IMR-90 (cell line): ENCODE measurements at regions not wholly inside any gene's neighbourhood (a gene's known extent, or its start where the extent isn't known, plus 50 kb on each side); places are given as distances from the start of the nearest gene placed in this dataset.

ENCODE experiments used
- ATAC-seq: fragments of 200-7000 bp; cut with Tn5 transposase; 2 replicates; pipeline ENCODE4 v1.9.1; 2020; ENCODE audit warnings: low read depth, mild to moderate bottlenecking, moderate library complexity
- BruUV-seq: library from RNA; stranded (reverse); fragments of 400-500 nt; replicated peaks from 2 replicates; lab custom pipeline; 2021; lab: Mats Ljungman, UMichigan
- CTCF ChIA-PET: fragments of 300-600 bp; formaldehyde crosslinking; extraction: SDS; loops from one replicate; lab custom pipeline; 2021; ENCODE audit warnings: antibody characterized with exemption; lab: Yijun Ruan, JAX
- POLR2A ChIA-PET: fragments of 300-600 bp; sonication (Branson Sonifier 250); formaldehyde crosslinking; loops from one replicate; lab custom pipeline; 2022; ENCODE audit warnings: antibody characterized with exemption; ENCODE audit not compliant: unreplicated experiment; lab: Charles Lee
- DNase-seq: peaks from one replicate; pipeline ENCODE4 v3.0.0; 2013
- H2AFZ ChIP-seq: replicated peaks from 2 replicates; pipeline ENCODE3; 2013; ENCODE audit warnings: low read length, mild to moderate bottlenecking; ENCODE audit not compliant: poor library complexity
- H2AK5ac ChIP-seq: 2 replicates; pipeline ENCODE4 v1.6.1; 2013; ENCODE audit warnings: low read depth, low read length, inconsistent platforms
- H2AK9ac ChIP-seq: replicated peaks from 2 replicates; pipeline ENCODE3; 2013; ENCODE audit warnings: mild to moderate bottlenecking, low read depth, low read length, moderate library complexity; ENCODE audit not compliant: poor library complexity
- H2BK120ac ChIP-seq: 2 replicates; pipeline ENCODE4 v1.6.1; 2013; ENCODE audit warnings: low read depth, low read length, inconsistent platforms
- H2BK15ac ChIP-seq: 3 replicates; pipeline ENCODE4 v1.6.1; 2013; ENCODE audit warnings: low read depth, low read length, inconsistent platforms
- H2BK20ac ChIP-seq: 2 replicates; pipeline ENCODE4 v1.6.1; 2013; ENCODE audit warnings: low read depth, mild to moderate bottlenecking, inconsistent platforms, low read length, moderate library complexity
- H2BK5ac ChIP-seq: 2 replicates; pipeline ENCODE4 v1.6.1; 2013; ENCODE audit warnings: mild to moderate bottlenecking, low read depth, low read length, inconsistent platforms; ENCODE audit not compliant: poor library complexity, severe bottlenecking
- H3K14ac ChIP-seq: replicated peaks from 2 replicates; pipeline ENCODE4 v1.6.1; 2013; ENCODE audit warnings: low read depth, low read length, inconsistent platforms
- H3K18ac ChIP-seq: 2 replicates; pipeline ENCODE4 v1.6.1; 2013; ENCODE audit warnings: low read depth, low read length, control low read depth
- H3K23ac ChIP-seq: 2 replicates; pipeline ENCODE4 v1.6.1; 2013; ENCODE audit warnings: low read depth, low read length, inconsistent platforms
- H3K27ac ChIP-seq: 2 replicates; pipeline ENCODE4 v1.5.1; 2013; ENCODE audit warnings: mild to moderate bottlenecking, control low read depth, low read length; ENCODE audit not compliant: insufficient read depth
- H3K27me3 ChIP-seq: 2 replicates; pipeline ENCODE4 v1.6.1; 2013; ENCODE audit warnings: low read length; ENCODE audit not compliant: control insufficient read depth, insufficient read depth
- H3K36me3 ChIP-seq: 2 replicates; pipeline ENCODE4 v1.6.1; 2013; ENCODE audit warnings: low read length, mixed read lengths; ENCODE audit not compliant: control insufficient read depth, insufficient read depth
- H3K4ac ChIP-seq: 2 replicates; pipeline ENCODE4 v1.6.1; 2013; ENCODE audit warnings: low read depth, low read length, inconsistent platforms
- H3K4me1 ChIP-seq: 2 replicates; pipeline ENCODE4 v1.6.1; 2013; ENCODE audit warnings: low read length, mixed read lengths; ENCODE audit not compliant: control insufficient read depth, insufficient read depth
- H3K4me2 ChIP-seq: 2 replicates; pipeline ENCODE4 v1.6.1; 2013; ENCODE audit warnings: low read depth, mild to moderate bottlenecking, control low read depth, low read length, moderate library complexity
- H3K4me3 ChIP-seq: 2 replicates; pipeline ENCODE4 v1.5.1; 2013; ENCODE audit warnings: low read depth, mild to moderate bottlenecking, control low read depth, low read length, moderate library complexity; ENCODE audit not compliant: insufficient read depth
- H3K56ac ChIP-seq: 2 replicates; pipeline ENCODE4 v1.6.1; 2013; ENCODE audit warnings: low read length, inconsistent platforms; ENCODE audit not compliant: insufficient read depth; ENCODE audit errors: extremely low read depth
- H3K79me1 ChIP-seq, 2 experiments: 2 replicates each; pipeline ENCODE4 v1.6.1; 2013; ENCODE audit warnings: low read length in 2 of 2, inconsistent platforms in 1 of 2, low read depth in 1 of 2
- H3K9ac ChIP-seq: 2 replicates; pipeline ENCODE4 v1.6.1; 2013; ENCODE audit warnings: low read depth, low read length, control low read depth
- H3K9me1 ChIP-seq: 2 replicates; pipeline ENCODE4 v1.6.1; 2013; ENCODE audit warnings: low read length, inconsistent platforms; ENCODE audit not compliant: insufficient read depth
- H3K9me3 ChIP-seq: 2 replicates; pipeline ENCODE4 v1.6.1; 2013; ENCODE audit warnings: low read length; ENCODE audit not compliant: control insufficient read depth, insufficient read depth
- H4K20me1 ChIP-seq: 2 replicates; pipeline ENCODE4 v1.6.1; 2013; ENCODE audit warnings: low read length, inconsistent platforms; ENCODE audit not compliant: insufficient read depth
- H4K5ac ChIP-seq: 2 replicates; pipeline ENCODE4 v1.6.1; 2013; ENCODE audit warnings: mild to moderate bottlenecking, low read depth, low read length, control low read depth
- H4K8ac ChIP-seq, 2 experiments: 2 replicates each; pipeline ENCODE4 v1.6.1; 2013; ENCODE audit warnings: low read depth in 2 of 2, low read length in 2 of 2, control low read depth in 1 of 2, inconsistent platforms in 1 of 2
- H4K91ac ChIP-seq: 2 replicates; pipeline ENCODE4 v1.6.1; 2013; ENCODE audit warnings: low read depth, low read length, inconsistent platforms; ENCODE audit not compliant: insufficient read depth
- BHLHE40 ChIP-seq: fragments of 150-350 bp; IDR thresholded peaks from 2 replicates; pipeline ENCODE4 v1.6.1; 2016; ENCODE audit warnings: mild to moderate bottlenecking, low read depth, low read length
- CEBPB ChIP-seq: IDR thresholded peaks from 2 replicates; pipeline ENCODE4 v1.6.1; 2012; ENCODE audit warnings: low read depth, low read length, improper control_type of control experiment
- CHD1 ChIP-seq: IDR thresholded peaks from 2 replicates; pipeline ENCODE4 v1.6.1; 2012; ENCODE audit warnings: low read depth, low read length, improper control_type of control experiment
- CTCF ChIP-seq: conservative IDR thresholded peaks from 2 replicates; pipeline ENCODE4 v1.5.1; 2012; ENCODE audit warnings: mild to moderate bottlenecking, low read depth, low read length, improper control_type of control experiment
- ELK1 ChIP-seq: fragments of 150-350 bp; IDR thresholded peaks from 2 replicates; pipeline ENCODE4 v1.6.1; 2016; ENCODE audit warnings: low read depth, mild to moderate bottlenecking, low read length, moderate library complexity, borderline replicate concordance
- FOS ChIP-seq: fragments of 150-350 bp; IDR thresholded peaks from 2 replicates; pipeline ENCODE4 v1.6.1; 2016; ENCODE audit warnings: low read depth, low read length
- MAFK ChIP-seq: IDR thresholded peaks from 2 replicates; pipeline ENCODE4 v1.6.1; 2012; ENCODE audit warnings: low read depth, low read length, improper control_type of control experiment
- MAZ ChIP-seq: IDR thresholded peaks from 2 replicates; pipeline ENCODE4 v1.6.1; 2012; ENCODE audit warnings: low read depth, mild to moderate bottlenecking, low read length, improper control_type of control experiment, moderate library complexity, borderline replicate concordance
- MXI1 ChIP-seq: IDR thresholded peaks from 2 replicates; pipeline ENCODE4 v1.6.1; 2012; ENCODE audit warnings: low read depth, mild to moderate bottlenecking, low read length, moderate library complexity, borderline replicate concordance
- POLR2A ChIP-seq: IDR thresholded peaks from 2 replicates; pipeline ENCODE4 v1.6.1; 2012; ENCODE audit warnings: mild to moderate bottlenecking, low read depth, low read length
- RAD21 ChIP-seq: IDR thresholded peaks from 2 replicates; pipeline ENCODE4 v1.6.1; 2012; ENCODE audit warnings: low read length, improper control_type of control experiment
- RCOR1 ChIP-seq: IDR thresholded peaks from 2 replicates; pipeline ENCODE4 v1.6.1; 2012; ENCODE audit warnings: mild to moderate bottlenecking, low read length, improper control_type of control experiment; ENCODE audit not compliant: insufficient replicate concordance
- RFX5 ChIP-seq: IDR thresholded peaks from 2 replicates; pipeline ENCODE4 v1.8.0; 2012; ENCODE audit warnings: low read depth, mild to moderate bottlenecking, low read length, moderate library complexity
- SMC3 ChIP-seq: fragments of 150-350 bp; IDR thresholded peaks from 2 replicates; pipeline ENCODE4 v1.6.1; 2016; ENCODE audit warnings: low read depth, mild to moderate bottlenecking, antibody characterized with exemption, low read length, moderate library complexity
- USF2 ChIP-seq: fragments of 150-350 bp; IDR thresholded peaks from 2 replicates; pipeline ENCODE4 v1.6.1; 2017; ENCODE audit warnings: mild to moderate bottlenecking, antibody characterized with exemption, low read length, low read depth
- WGBS, 2 experiments: methylation state at CpG; one replicate each; pipeline versions ENCODE4 v1.1.5 to v1.1.7; 2013; ENCODE audit warnings: missing lambda C conversion rate in 2 of 2; ENCODE audit not compliant: insufficient read length in 1 of 2; ENCODE audit errors: extremely low coverage in 2 of 2; 5-methylcytosine and 5-hydroxymethylcytosine counted together
- dilution Hi-C: fragments of 300-500 bp; cut with HindIII; formaldehyde crosslinking; loops from one replicate; pipeline ENCODE4 v1.14.3; 2018; ENCODE audit warnings: low sequenced_read_pairs; ENCODE audit not compliant: unreplicated experiment
- in situ Hi-C: fragments of 300-500 bp; cut with MboI; formaldehyde crosslinking; loops from 3 replicates; pipeline ENCODE4 v1.14.3; 2019; ENCODE audit warnings: low sequenced_read_pairs, inconsistent platforms, mixed read lengths
- intact Hi-C: fragments of 100-400 bp; cut with micrococcal nuclease; formaldehyde crosslinking; loops from 2 replicates; pipeline ENCODE4 v1.10.0; 2022

GRCh38 chr2:190785334-190785733 lies 95.3 kb upstream of the GLS start:
- H2BK120ac ChIP-seq: no peak overlapping the region
- H3K4me3 ChIP-seq: no peak overlapping the region
- H2BK5ac ChIP-seq: no peak overlapping the region
- H3K4me2 ChIP-seq: no peak overlapping the region
- intact Hi-C loops: no loop called here
- H4K20me1 ChIP-seq: no peaks in the 10 kb centered on the region
- no peak overlapping the region for H3K23ac ChIP-seq
- H3K9me3 ChIP-seq: peaks cover 8% of the 10 kb centered on the region
- no peak overlapping the region for H3K56ac ChIP-seq
- no peaks in the 10 kb centered on the region for H3K79me1 ChIP-seq
- no peak overlapping the region for H3K27ac ChIP-seq
- H2AK9ac ChIP-seq: no peak overlapping the region
- no peak overlapping the region for H4K91ac ChIP-seq
- no peak overlapping the region for H3K14ac ChIP-seq
- peaks cover 2% of the 10 kb centered on the region; the same call in 1 of the 2 replicates for H3K4me1 ChIP-seq
- no peaks in the 10 kb centered on the region for H3K36me3 ChIP-seq
- no peak for ATAC-seq
- H3K9me1 ChIP-seq: no peaks in the 10 kb centered on the region
- no peak for DNase-seq
- H3K27me3 ChIP-seq: peaks cover 4% of the 10 kb centered on the region; the same call in 1 of the 2 replicates
- dilution Hi-C loops: no loop called here
- H4K8ac ChIP-seq: no peak overlapping the region
- no peak overlapping the region for H3K9ac ChIP-seq
- H4K5ac ChIP-seq: no peak overlapping the region
- no peak for TF ChIP-seq MXI1
- TF ChIP-seq ELK1: no peak
- no peak for TF ChIP-seq RFX5
- TF ChIP-seq FOS: no peak
- no peak for TF ChIP-seq USF2
- no peak for TF ChIP-seq SMC3
- no peak for TF ChIP-seq RAD21
- TF ChIP-seq CTCF: no peak
- TF ChIP-seq CHD1: no peak
- no peak for TF ChIP-seq RCOR1
- no peak for TF ChIP-seq MAZ
- TF ChIP-seq BHLHE40: no peak
- TF ChIP-seq POLR2A: no peak
- TF ChIP-seq CEBPB: no peak
- no peak for TF ChIP-seq MAFK
- H2BK20ac ChIP-seq: no peak overlapping the region
- H3K18ac ChIP-seq: no peak overlapping the region
- in situ Hi-C loops: loop anchor here (10.0 to 25.0 kb wide), 2 partner anchors 169 to 352 kb away; no protein-coding TSS in a partner anchor
- H2AK5ac ChIP-seq: no peak overlapping the region
- WGBS, 2 experiments: no CpG with 5 or more reads among the region's 2 CpGs
- no TSS peak for BruUV-seq
- CTCF ChIA-PET: no interaction called here
- no peak overlapping the region for H2BK15ac ChIP-seq
- H3K4ac ChIP-seq: no peak overlapping the region
- POLR2A ChIA-PET: no interaction called here
- no peak overlapping the region for H2AFZ ChIP-seq
